PC-3 (cell line): ENCODE measurements at regions not wholly inside any gene's neighbourhood (a gene's known extent, or its start where the extent isn't known, plus 50 kb on each side); places are given as distances from the start of the nearest gene placed in this dataset.

Source experiments
- CTCF ChIP-seq: fragments of 300-600 bp; sonication (generic); conservative IDR thresholded peaks from 2 replicates; pipeline ENCODE4 v1.5.1; 2017; ENCODE audit warnings: antibody characterized with exemption, low read depth, mild to moderate bottlenecking, low read length
- EZH2 ChIP-seq: fragments of 300-600 bp; sonication (generic); IDR thresholded peaks from one replicate; pipeline ENCODE4 v1.6.1; 2017; ENCODE audit warnings: antibody characterized with exemption, mild to moderate bottlenecking, low read length; ENCODE audit not compliant: unreplicated experiment

- no peak for TF ChIP-seq CTCF
- no peak for TF ChIP-seq EZH2
Measured at GRCh38 chr9:30925126-30925525, 1459.3 kb upstream of the ACO1 start.
